Parathyroid adenoma (tissue), 2 donors: ENCODE measurements at regions not wholly inside any gene's neighbourhood (a gene's known extent, or its start where the extent isn't known, plus 50 kb on each side); places are given as distances from the start of the nearest gene placed in this dataset.

Source experiments
- H2AFZ ChIP-seq: fragments of 300-600 bp; sonication (generic); one replicate; pipeline ENCODE4 v1.7.0; 2017; ENCODE audit warnings: antibody characterized with exemption, mild to moderate bottlenecking
- H3K27ac ChIP-seq: fragments of 300-600 bp; sonication (generic); one replicate; pipeline ENCODE4 v1.7.0; 2017
- H3K27me3 ChIP-seq: fragments of 300-600 bp; sonication (generic); one replicate; pipeline ENCODE4 v1.7.0; 2017; ENCODE audit warnings: low read length; ENCODE audit not compliant: control insufficient read depth, insufficient read depth
- H3K36me3 ChIP-seq: fragments of 300-600 bp; sonication (generic); one replicate; pipeline ENCODE4 v1.7.0; 2017; ENCODE audit warnings: low read length; ENCODE audit not compliant: control insufficient read depth, insufficient read depth
- H3K4me1 ChIP-seq: fragments of 300-600 bp; sonication (generic); one replicate; pipeline ENCODE4 v1.7.0; 2017; ENCODE audit warnings: control low read depth
- H3K4me2 ChIP-seq: fragments of 300-600 bp; sonication (generic); one replicate; pipeline ENCODE4 v1.7.0; 2017; ENCODE audit warnings: low read length
- H3K4me3 ChIP-seq: fragments of 300-600 bp; sonication (generic); one replicate; pipeline ENCODE4 v1.7.0; 2017; ENCODE audit warnings: low read depth, low read length
- H3K79me2 ChIP-seq: fragments of 300-600 bp; sonication (generic); one replicate; pipeline ENCODE4 v1.7.0; 2017; ENCODE audit warnings: control low read depth
- H3K9ac ChIP-seq: fragments of 300-600 bp; sonication (generic); one replicate; pipeline ENCODE4 v1.7.0; 2017; ENCODE audit warnings: mild to moderate bottlenecking
- H3K9me3 ChIP-seq: fragments of 300-600 bp; sonication (generic); one replicate; pipeline ENCODE4 v1.7.0; 2017; ENCODE audit warnings: low read length; ENCODE audit not compliant: control insufficient read depth
- CTCF ChIP-seq: fragments of 300-600 bp; sonication (generic); IDR thresholded peaks from one replicate; pipeline ENCODE4 v1.7.0; 2017; ENCODE audit warnings: antibody characterized with exemption, mild to moderate bottlenecking
- donor health status: primary hyperparathyroidism.

GRCh38 chr15:53454535-53454842 lies 305.0 kb downstream of the WDR72 start:
- no peaks in the 10 kb centered on the region for H3K36me3 ChIP-seq
- no peak for TF ChIP-seq CTCF
- no peaks in the 10 kb centered on the region for H3K79me2 ChIP-seq
- H3K9me3 ChIP-seq, result no peaks in the 10 kb centered on the region
- no peak overlapping the region for H3K27ac ChIP-seq
- no peaks in the 10 kb centered on the region for H3K27me3 ChIP-seq
- no peak overlapping the region for H3K4me2 ChIP-seq
- no peak overlapping the region for H3K9ac ChIP-seq
- no peak overlapping the region for H2AFZ ChIP-seq
- H3K4me1 ChIP-seq, result no peaks in the 10 kb centered on the region
- no peak overlapping the region for H3K4me3 ChIP-seq

DNA sequence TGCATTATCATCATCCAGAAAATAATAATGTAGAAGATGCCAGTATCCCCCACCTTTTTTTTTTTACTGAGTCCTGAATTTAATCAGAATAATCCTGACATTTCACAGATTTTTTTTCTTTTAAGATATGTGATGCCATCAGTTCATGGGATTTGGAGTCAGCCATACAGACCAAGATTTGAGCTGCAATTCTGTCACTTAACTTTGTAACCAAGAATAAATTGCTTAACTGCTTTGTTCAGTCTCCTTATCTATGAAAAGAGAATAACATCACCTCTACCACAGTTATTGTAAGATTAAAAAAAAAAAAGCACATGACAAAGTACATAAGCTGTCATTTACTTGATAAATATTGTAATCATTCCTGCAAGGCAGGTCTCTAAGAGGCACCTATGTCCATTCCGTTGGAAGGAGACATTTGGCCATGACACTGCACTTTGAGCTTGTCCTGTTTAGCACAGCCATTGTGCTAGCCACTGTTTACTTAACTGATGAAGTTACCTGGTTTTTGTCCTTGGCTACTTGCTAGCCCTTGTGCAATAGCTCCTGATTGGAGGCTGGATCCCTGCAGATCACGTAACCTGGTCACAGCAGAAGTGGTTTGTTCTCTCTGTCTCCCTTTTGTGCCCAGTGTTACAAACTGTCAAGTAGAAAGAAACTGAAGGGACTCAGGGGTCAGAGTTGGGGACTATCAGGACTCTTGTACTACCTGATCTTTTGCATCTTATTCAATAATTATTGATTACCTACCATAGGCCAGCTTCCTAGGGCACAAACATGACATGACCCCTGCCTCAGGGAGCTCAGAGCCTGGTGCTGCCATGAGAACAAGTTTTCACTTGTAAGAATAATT lies 306.0 kb downstream of the WDR72 start:
- Histone ChIP-seq H3K4me3 (no peak overlapping the region), H3K4me1 (no peaks in the 10 kb centered on the region), H3K4me2 (no peak overlapping the region), H3K27ac (no peak overlapping the region), H3K9ac (no peak overlapping the region), H2AFZ (no peak overlapping the region), H3K9me3 (no peaks in the 10 kb centered on the region), H3K27me3 (no peaks in the 10 kb centered on the region), H3K36me3 (no peaks in the 10 kb centered on the region), H3K79me2 (no peaks in the 10 kb centered on the region)
- TF ChIP-seq CTCF, result no peak

DNA sequence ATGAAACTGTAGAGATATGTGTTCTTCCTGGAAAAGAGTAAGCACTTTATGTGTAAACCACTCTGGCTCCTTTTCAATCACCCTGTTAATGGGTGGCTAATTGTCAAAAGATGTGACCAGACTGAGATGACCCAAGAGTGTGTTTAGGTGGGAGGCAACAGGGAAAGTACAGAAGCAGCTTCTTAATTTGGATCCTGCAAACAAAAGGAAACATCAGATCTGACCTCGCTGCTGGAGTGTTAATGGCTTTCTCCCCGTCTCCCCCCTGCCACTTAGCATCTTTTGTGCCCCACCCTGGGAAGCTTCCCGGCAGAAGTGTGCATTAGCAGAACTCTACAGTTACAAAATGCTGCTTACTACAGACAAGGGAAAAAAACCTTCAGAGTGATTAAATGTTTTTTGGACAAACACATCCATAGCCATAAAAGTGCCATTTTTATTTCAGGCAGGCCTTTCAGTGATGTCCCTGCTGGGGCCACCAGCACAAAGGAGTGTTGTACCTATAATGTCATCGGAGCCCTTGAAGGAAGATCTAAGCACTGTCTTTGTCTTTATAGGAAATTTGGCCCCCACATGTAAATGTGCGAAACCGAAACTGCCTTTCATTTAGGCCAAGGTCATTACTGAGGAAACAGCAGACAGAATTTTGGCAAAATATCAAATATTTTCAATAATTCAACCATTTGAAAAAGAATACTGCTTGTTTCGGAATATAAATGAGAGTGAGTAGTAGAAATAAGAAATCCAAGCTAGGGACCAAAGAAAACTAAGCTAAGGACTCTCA lies 311.0 kb downstream of the WDR72 start:
- Histone ChIP-seq H3K27me3 (no peaks in the 10 kb centered on the region), H3K4me1 (no peaks in the 10 kb centered on the region), H3K79me2 (no peaks in the 10 kb centered on the region), H3K9me3 (no peaks in the 10 kb centered on the region), H3K4me2 (no peak overlapping the region), H3K27ac (no peak overlapping the region), H3K4me3 (no peak overlapping the region), H3K9ac (no peak overlapping the region), H2AFZ (no peak overlapping the region), H3K36me3 (no peaks in the 10 kb centered on the region)
- no peak for TF ChIP-seq CTCF

DNA sequence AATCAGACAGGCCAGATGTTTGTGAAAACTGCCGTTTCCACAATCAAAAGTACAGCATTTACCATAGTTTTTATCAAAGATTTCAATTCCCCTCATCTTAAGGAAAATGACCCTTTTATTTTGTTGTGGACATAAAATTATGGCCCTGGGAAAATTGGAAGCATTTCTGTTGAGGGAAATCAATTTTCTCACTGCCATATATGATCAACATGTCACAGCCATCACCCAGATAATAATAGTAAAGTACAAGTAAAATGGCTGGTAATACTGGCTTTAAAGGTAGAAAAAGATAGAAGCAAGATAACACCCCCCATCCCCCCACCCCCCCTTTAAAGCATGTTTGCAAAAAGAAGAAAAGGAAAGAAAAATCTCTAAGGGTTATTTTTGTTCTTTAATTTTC lies 311.7 kb downstream of the WDR72 start:
- Histone ChIP-seq H3K4me3 (no peak overlapping the region), H3K27me3 (no peaks in the 10 kb centered on the region), H3K9ac (no peak overlapping the region), H3K27ac (no peak overlapping the region), H3K36me3 (no peaks in the 10 kb centered on the region), H3K79me2 (no peaks in the 10 kb centered on the region), H3K9me3 (no peaks in the 10 kb centered on the region), H3K4me2 (no peak overlapping the region), H2AFZ (no peak overlapping the region), H3K4me1 (no peaks in the 10 kb centered on the region)
- TF ChIP-seq CTCF, result no peak
